Keratinocyte (primary cell): ENCODE measurements at regions not wholly inside any gene's neighbourhood (a gene's known extent, or its start where the extent isn't known, plus 50 kb on each side); places are given as distances from the start of the nearest gene placed in this dataset.

ENCODE experiments used
- EZH2 ChIP-seq: IDR thresholded peaks from one replicate; pipeline ENCODE4 v1.6.1; 2012; ENCODE audit warnings: inconsistent platforms, mild to moderate bottlenecking, low read length, moderate library complexity
- TF ChIP-seq, protein P1 (sequence below), 3 experiments: IDR thresholded peaks in 1 of 3; conservative IDR thresholded peaks in 1 of 3; optimal IDR thresholded peaks in 1 of 3; 2 replicates in 2 of 3; 3 replicates in 1 of 3; pipeline versions ENCODE3 to v1.5.1; 2011; ENCODE audit warnings: low read length in 3 of 3, mild to moderate bottlenecking in 3 of 3, moderate library complexity in 2 of 3, control low read depth in 1 of 3, inconsistent platforms in 1 of 3; ENCODE audit not compliant: insufficient read depth in 2 of 3; ENCODE audit errors: extremely low read depth in 1 of 3

DNA sequence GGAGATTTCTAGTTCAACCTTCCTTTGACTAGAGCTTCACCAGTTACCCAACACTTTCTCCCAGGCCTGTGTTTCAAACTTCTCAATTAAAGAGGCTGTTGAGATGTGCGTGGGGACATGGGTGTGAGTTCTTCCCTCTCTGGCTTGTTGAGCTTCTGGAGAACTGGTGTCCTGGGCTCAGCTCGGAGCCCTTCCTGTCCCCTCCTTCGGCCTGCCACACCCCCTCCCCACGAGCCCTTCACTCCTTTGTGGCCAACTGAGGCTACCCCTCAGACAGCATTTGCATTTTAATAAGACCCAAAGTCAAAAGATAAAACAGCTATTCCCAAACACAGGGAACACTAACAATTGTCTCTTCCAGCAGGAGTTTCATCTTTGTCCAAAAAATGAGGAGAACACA is 123.3 kb upstream of the MLN start:
- TF ChIP-seq, protein P1, sequence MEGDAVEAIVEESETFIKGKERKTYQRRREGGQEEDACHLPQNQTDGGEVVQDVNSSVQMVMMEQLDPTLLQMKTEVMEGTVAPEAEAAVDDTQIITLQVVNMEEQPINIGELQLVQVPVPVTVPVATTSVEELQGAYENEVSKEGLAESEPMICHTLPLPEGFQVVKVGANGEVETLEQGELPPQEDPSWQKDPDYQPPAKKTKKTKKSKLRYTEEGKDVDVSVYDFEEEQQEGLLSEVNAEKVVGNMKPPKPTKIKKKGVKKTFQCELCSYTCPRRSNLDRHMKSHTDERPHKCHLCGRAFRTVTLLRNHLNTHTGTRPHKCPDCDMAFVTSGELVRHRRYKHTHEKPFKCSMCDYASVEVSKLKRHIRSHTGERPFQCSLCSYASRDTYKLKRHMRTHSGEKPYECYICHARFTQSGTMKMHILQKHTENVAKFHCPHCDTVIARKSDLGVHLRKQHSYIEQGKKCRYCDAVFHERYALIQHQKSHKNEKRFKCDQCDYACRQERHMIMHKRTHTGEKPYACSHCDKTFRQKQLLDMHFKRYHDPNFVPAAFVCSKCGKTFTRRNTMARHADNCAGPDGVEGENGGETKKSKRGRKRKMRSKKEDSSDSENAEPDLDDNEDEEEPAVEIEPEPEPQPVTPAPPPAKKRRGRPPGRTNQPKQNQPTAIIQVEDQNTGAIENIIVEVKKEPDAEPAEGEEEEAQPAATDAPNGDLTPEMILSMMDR (optimal IDR thresholded peaks at IDR 0.05 in 1 of 3, IDR thresholded peaks at IDR 0.05 in 1 of 3, conservative IDR thresholded peaks at IDR 0.05 in 1 of 3; ENCODE audit: extremely low read depth in 1 of 3, insufficient read depth in 2 of 3, low read length in 3 of 3): no peak
- no peak for TF ChIP-seq EZH2
